ENCODE measurements at regions not wholly inside any gene's neighbourhood (a gene's known extent, or its start where the extent isn't known, plus 50 kb on each side); places are given as distances from the start of the nearest gene placed in this dataset.

GRCh38 chr4:12979797-12980196 lies 504.3 kb downstream of the RAB28 start:
- intact Hi-C loops (cut with DNase I; ENCODE audit: low total_unique reads), result no loop called here
- no peaks in the 10 kb centered on the region for H3K9me3 ChIP-seq
- TF ChIP-seq, protein P1, sequence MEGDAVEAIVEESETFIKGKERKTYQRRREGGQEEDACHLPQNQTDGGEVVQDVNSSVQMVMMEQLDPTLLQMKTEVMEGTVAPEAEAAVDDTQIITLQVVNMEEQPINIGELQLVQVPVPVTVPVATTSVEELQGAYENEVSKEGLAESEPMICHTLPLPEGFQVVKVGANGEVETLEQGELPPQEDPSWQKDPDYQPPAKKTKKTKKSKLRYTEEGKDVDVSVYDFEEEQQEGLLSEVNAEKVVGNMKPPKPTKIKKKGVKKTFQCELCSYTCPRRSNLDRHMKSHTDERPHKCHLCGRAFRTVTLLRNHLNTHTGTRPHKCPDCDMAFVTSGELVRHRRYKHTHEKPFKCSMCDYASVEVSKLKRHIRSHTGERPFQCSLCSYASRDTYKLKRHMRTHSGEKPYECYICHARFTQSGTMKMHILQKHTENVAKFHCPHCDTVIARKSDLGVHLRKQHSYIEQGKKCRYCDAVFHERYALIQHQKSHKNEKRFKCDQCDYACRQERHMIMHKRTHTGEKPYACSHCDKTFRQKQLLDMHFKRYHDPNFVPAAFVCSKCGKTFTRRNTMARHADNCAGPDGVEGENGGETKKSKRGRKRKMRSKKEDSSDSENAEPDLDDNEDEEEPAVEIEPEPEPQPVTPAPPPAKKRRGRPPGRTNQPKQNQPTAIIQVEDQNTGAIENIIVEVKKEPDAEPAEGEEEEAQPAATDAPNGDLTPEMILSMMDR (IDR thresholded peaks at IDR 0.05), result no peak
- TF ChIP-seq POLR2A (IDR thresholded peaks at IDR 0.05), result no peak
- DNase-seq, result no peak
- no peaks in the 10 kb centered on the region for H3K27me3 ChIP-seq
- H3K4me1 ChIP-seq, result no peaks in the 10 kb centered on the region
- H3K36me3 ChIP-seq, result no peaks in the 10 kb centered on the region
- H3K4me3 ChIP-seq, result no peak overlapping the region
- H3K27ac ChIP-seq, result no peak overlapping the region

- H3K9me3 ChIP-seq, result no peaks in the 10 kb centered on the region
- no peak overlapping the region for H3K27ac ChIP-seq
- H3K4me1 ChIP-seq, result no peaks in the 10 kb centered on the region
- TF ChIP-seq, protein P1 (IDR thresholded peaks at IDR 0.05), result no peak
- TF ChIP-seq POLR2A (IDR thresholded peaks at IDR 0.05), result no peak
- no peaks in the 10 kb centered on the region for H3K36me3 ChIP-seq
- no peaks in the 10 kb centered on the region for H3K27me3 ChIP-seq
- no peak for DNase-seq
- intact Hi-C loops (cut with DNase I; ENCODE audit: low total_unique reads), result no loop called here
- H3K4me3 ChIP-seq, result no peak overlapping the region
Measured at GRCh38 chr4:12978310-12978709, 505.8 kb downstream of the RAB28 start.

DNA sequence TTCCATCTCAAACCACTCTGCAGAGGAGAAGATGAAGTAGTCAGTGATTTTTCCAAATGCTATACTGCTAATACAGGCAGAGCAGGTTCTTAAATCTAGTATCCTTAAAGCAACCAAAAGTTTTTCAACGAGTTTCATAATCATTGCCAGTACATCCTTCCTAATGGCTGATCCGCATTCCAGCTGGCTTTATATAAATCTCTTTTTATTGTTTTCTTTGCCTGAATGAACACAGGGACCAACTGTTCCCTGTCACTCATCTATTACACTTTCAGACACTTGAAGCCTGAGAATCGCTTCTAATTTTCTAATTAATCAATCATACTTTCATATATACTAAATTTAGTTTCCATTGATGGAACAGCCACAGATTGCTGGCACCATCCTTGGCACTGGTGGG lies 508.6 kb downstream of the RAB28 start:
- intact Hi-C loops (cut with DNase I; ENCODE audit: low total_unique reads), result no loop called here
- Histone ChIP-seq H3K4me1 (no peaks in the 10 kb centered on the region), H3K4me3 (no peak overlapping the region), H3K27me3 (no peaks in the 10 kb centered on the region), H3K36me3 (no peaks in the 10 kb centered on the region), H3K9me3 (no peaks in the 10 kb centered on the region), H3K27ac (no peak overlapping the region)
- TF ChIP-seq POLR2A (IDR thresholded peaks at IDR 0.05), result no peak
- TF ChIP-seq, protein P1 (IDR thresholded peaks at IDR 0.05), result no peak
- DNase-seq, result no peak

- no peak overlapping the region for H3K4me3 ChIP-seq
- H3K27me3 ChIP-seq, result no peaks in the 10 kb centered on the region
- no peaks in the 10 kb centered on the region for H3K4me1 ChIP-seq
- no peak overlapping the region for H3K27ac ChIP-seq
- intact Hi-C loops (cut with DNase I; ENCODE audit: low total_unique reads), result no loop called here
- H3K9me3 ChIP-seq, result no peaks in the 10 kb centered on the region
- DNase-seq, result no peak
- TF ChIP-seq, protein P1 (IDR thresholded peaks at IDR 0.05), result no peak
- H3K36me3 ChIP-seq, result no peaks in the 10 kb centered on the region
Measured at GRCh38 chr4:12973522-12973921, 510.6 kb downstream of the RAB28 start.

DNA sequence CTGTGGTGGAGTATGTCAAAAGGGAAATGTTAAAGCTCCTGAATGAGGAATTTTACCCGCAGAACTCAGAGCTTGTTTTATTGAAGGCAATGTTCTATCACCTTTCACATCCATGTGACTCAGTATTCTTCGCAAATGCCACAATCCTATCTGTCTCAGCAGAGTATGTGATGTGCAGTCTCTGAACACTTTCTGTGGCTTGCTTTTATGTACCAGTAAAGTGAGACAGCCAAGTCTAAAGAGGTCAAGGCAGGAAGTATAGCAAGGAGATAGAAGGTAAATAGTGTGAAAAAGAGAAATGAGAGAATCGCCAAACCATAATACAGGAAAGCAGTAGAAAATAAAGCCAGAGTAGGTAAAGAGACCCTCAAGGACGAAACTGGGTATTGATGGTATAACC lies 515.8 kb downstream of the RAB28 start:
- no peaks in the 10 kb centered on the region for H3K4me1 ChIP-seq
- no peak for TF ChIP-seq POLR2A (IDR thresholded peaks at IDR 0.05)
- TF ChIP-seq, protein P1 (IDR thresholded peaks at IDR 0.05), result no peak
- H3K9me3 ChIP-seq, result no peaks in the 10 kb centered on the region
- intact Hi-C loops (cut with DNase I; ENCODE audit: low total_unique reads), result no loop called here
- no peak overlapping the region for H3K27ac ChIP-seq
- H3K36me3 ChIP-seq, result no peaks in the 10 kb centered on the region
- no peaks in the 10 kb centered on the region for H3K27me3 ChIP-seq
- DNase-seq, result no peak
- no peak overlapping the region for H3K4me3 ChIP-seq
